ENCODE measurements at regions not wholly inside any gene's neighbourhood (a gene's known extent, or its start where the extent isn't known, plus 50 kb on each side); places are given as distances from the start of the nearest gene placed in this dataset.

GRCh38 chr10:113967126-113967525 lies 76.5 kb upstream of the ADRB1 start:
- CTCF ChIA-PET = no interaction called here
- DNase-seq (ENCODE audit: extremely low spot score) = no peak
- TF ChIP-seq PKNOX1 (IDR thresholded peaks at IDR 0.05) = no peak
- no peak for TF ChIP-seq ELF4 (IDR thresholded peaks at IDR 0.05)
- TF ChIP-seq L3MBTL2 (conservative IDR thresholded peaks at IDR 0.05) = no peak
- TF ChIP-seq LEF1 (IDR thresholded peaks at IDR 0.05; ENCODE audit: borderline replicate concordance) = no peak
- no peak for TF ChIP-seq ARNT (IDR thresholded peaks at IDR 0.05)
- no peak for TF ChIP-seq SUZ12 (IDR thresholded peaks at IDR 0.05)
- TF ChIP-seq HDGF (IDR thresholded peaks at IDR 0.05; ENCODE audit: borderline replicate concordance) = no peak
- no peak for TF ChIP-seq NFRKB (IDR thresholded peaks at IDR 0.05)
- no peak for TF ChIP-seq FOXK2 (IDR thresholded peaks at IDR 0.05)
- TF ChIP-seq FOXA1 (IDR thresholded peaks at IDR 0.05) = no peak
- no peak for TF ChIP-seq SP1 (IDR thresholded peaks at IDR 0.05)
- POLR2A ChIA-PET = no interaction called here

GRCh38 chr10:113970641-113971040 lies 73.0 kb upstream of the ADRB1 start:
- ChIA-PET CTCF (no interaction called here), POLR2A (no interaction called here)
- no peak for TF ChIP-seq PKNOX1 (IDR thresholded peaks at IDR 0.05)
- TF ChIP-seq FOXM1 (IDR thresholded peaks at IDR 0.05; ENCODE audit: borderline replicate concordance) = no peak
- TF ChIP-seq ARNT (IDR thresholded peaks at IDR 0.05) = no peak
- TF ChIP-seq HDGF (IDR thresholded peaks at IDR 0.05; ENCODE audit: borderline replicate concordance) = no peak
- TF ChIP-seq TARDBP (IDR thresholded peaks at IDR 0.05) = no peak
- no peak for TF ChIP-seq ELF4 (IDR thresholded peaks at IDR 0.05)
- no peak for TF ChIP-seq L3MBTL2 (conservative IDR thresholded peaks at IDR 0.05)
- no peak for TF ChIP-seq LEF1 (IDR thresholded peaks at IDR 0.05; ENCODE audit: borderline replicate concordance)
- TF ChIP-seq CTBP1 (IDR thresholded peaks at IDR 0.05; ENCODE audit: borderline replicate concordance) = no peak
- no peak for TF ChIP-seq BHLHE40 (IDR thresholded peaks at IDR 0.05; ENCODE audit: borderline replicate concordance)
- no peak for TF ChIP-seq FOXK2 (IDR thresholded peaks at IDR 0.05)
- TF ChIP-seq SP1 (IDR thresholded peaks at IDR 0.05) = no peak
- no peak for TF ChIP-seq FOXA1 (IDR thresholded peaks at IDR 0.05)
- TF ChIP-seq SUZ12 (IDR thresholded peaks at IDR 0.05) = no peak
- TF ChIP-seq NFRKB (IDR thresholded peaks at IDR 0.05) = no peak
- TF ChIP-seq ZNF384 (IDR thresholded peaks at IDR 0.05) = no peak
- no peak for DNase-seq (ENCODE audit: extremely low spot score)

- CTCF ChIA-PET = no interaction called here
- POLR2A ChIA-PET = no interaction called here
- TF ChIP-seq ELF4 (IDR thresholded peaks at IDR 0.05) (no peak), BHLHE40 (IDR thresholded peaks at IDR 0.05; ENCODE audit: borderline replicate concordance) (no peak), FOXA1 (IDR thresholded peaks at IDR 0.05) (no peak), NFRKB (IDR thresholded peaks at IDR 0.05) (no peak), SP1 (IDR thresholded peaks at IDR 0.05) (no peak), L3MBTL2 (conservative IDR thresholded peaks at IDR 0.05) (no peak), TARDBP (IDR thresholded peaks at IDR 0.05) (no peak), HDGF (IDR thresholded peaks at IDR 0.05; ENCODE audit: borderline replicate concordance) (no peak), ZNF384 (IDR thresholded peaks at IDR 0.05) (no peak)
- no peak for DNase-seq (ENCODE audit: extremely low spot score)
Measured at GRCh38 chr10:113971349-113971973, 72.2 kb upstream of the ADRB1 start.

- POLR2A ChIA-PET = no interaction called here
- TF ChIP-seq SUZ12 (IDR thresholded peaks at IDR 0.05) (no peak), L3MBTL2 (conservative IDR thresholded peaks at IDR 0.05) (no peak), LEF1 (IDR thresholded peaks at IDR 0.05; ENCODE audit: borderline replicate concordance) (no peak), ARNT (IDR thresholded peaks at IDR 0.05) (no peak), SP1 (IDR thresholded peaks at IDR 0.05) (no peak), NFRKB (IDR thresholded peaks at IDR 0.05) (no peak), PKNOX1 (IDR thresholded peaks at IDR 0.05) (no peak), BHLHE40 (IDR thresholded peaks at IDR 0.05; ENCODE audit: borderline replicate concordance) (no peak)
- CTCF ChIA-PET = no interaction called here
- DNase-seq (ENCODE audit: extremely low spot score) = no peak
Measured at GRCh38 chr10:113977174-113977573, 66.5 kb upstream of the ADRB1 start.

- CTCF ChIA-PET = no interaction called here
- no peak for DNase-seq (ENCODE audit: extremely low spot score)
- no peak for TF ChIP-seq ARNT (IDR thresholded peaks at IDR 0.05)
- TF ChIP-seq TARDBP (IDR thresholded peaks at IDR 0.05) = no peak
- TF ChIP-seq CTBP1 (IDR thresholded peaks at IDR 0.05; ENCODE audit: borderline replicate concordance) = no peak
- no peak for TF ChIP-seq HDGF (IDR thresholded peaks at IDR 0.05; ENCODE audit: borderline replicate concordance)
- no peak for TF ChIP-seq FOXM1 (IDR thresholded peaks at IDR 0.05; ENCODE audit: borderline replicate concordance)
- no peak for TF ChIP-seq NFRKB (IDR thresholded peaks at IDR 0.05)
- no peak for TF ChIP-seq ELF4 (IDR thresholded peaks at IDR 0.05)
- TF ChIP-seq FOXK2 (IDR thresholded peaks at IDR 0.05) = no peak
- no peak for TF ChIP-seq LEF1 (IDR thresholded peaks at IDR 0.05; ENCODE audit: borderline replicate concordance)
- no peak for TF ChIP-seq ZNF384 (IDR thresholded peaks at IDR 0.05)
- no peak for TF ChIP-seq L3MBTL2 (conservative IDR thresholded peaks at IDR 0.05)
- no peak for TF ChIP-seq SUZ12 (IDR thresholded peaks at IDR 0.05)
- TF ChIP-seq PKNOX1 (IDR thresholded peaks at IDR 0.05) = no peak
- no peak for TF ChIP-seq FOXA1 (IDR thresholded peaks at IDR 0.05)
- TF ChIP-seq SP1 (IDR thresholded peaks at IDR 0.05) = no peak
- TF ChIP-seq BHLHE40 (IDR thresholded peaks at IDR 0.05; ENCODE audit: borderline replicate concordance) = no peak
- POLR2A ChIA-PET = no interaction called here
Measured at GRCh38 chr10:113978802-113979201, 64.9 kb upstream of the ADRB1 start.

- TF ChIP-seq SP1 (IDR thresholded peaks at IDR 0.05) = no peak
- no peak for TF ChIP-seq TARDBP (IDR thresholded peaks at IDR 0.05)
- TF ChIP-seq L3MBTL2 (conservative IDR thresholded peaks at IDR 0.05) = no peak
- TF ChIP-seq SUZ12 (IDR thresholded peaks at IDR 0.05) = no peak
- ChIA-PET CTCF (no interaction called here), POLR2A (no interaction called here)
- no peak for DNase-seq (ENCODE audit: extremely low spot score)
Measured at GRCh38 chr10:113979409-113979808, 64.3 kb upstream of the ADRB1 start.
